SU-DHL-6 (cell line): ENCODE measurements at regions not wholly inside any gene's neighbourhood (a gene's known extent, or its start where the extent isn't known, plus 50 kb on each side); places are given as distances from the start of the nearest gene placed in this dataset.

Source experiments
- EZH2phosphoT487 ChIP-seq: fragments of 200-600 bp; sonication (generic), shearing (Covaris generic); conservative IDR thresholded peaks from 2 replicates; pipeline ENCODE4 v1.6.1; 2018; ENCODE audit warnings: mild to moderate bottlenecking, antibody characterized with exemption, low read length, moderate library complexity, mixed read lengths
- TF ChIP-seq, protein P1 (sequence below): fragments of 200-600 bp; sonication (generic); IDR thresholded peaks from one replicate; pipeline ENCODE4 v1.5.1; 2017; ENCODE audit warnings: antibody characterized with exemption, mild to moderate bottlenecking, low read length, moderate library complexity; ENCODE audit not compliant: insufficient read depth, poor library complexity, severe bottlenecking

DNA sequence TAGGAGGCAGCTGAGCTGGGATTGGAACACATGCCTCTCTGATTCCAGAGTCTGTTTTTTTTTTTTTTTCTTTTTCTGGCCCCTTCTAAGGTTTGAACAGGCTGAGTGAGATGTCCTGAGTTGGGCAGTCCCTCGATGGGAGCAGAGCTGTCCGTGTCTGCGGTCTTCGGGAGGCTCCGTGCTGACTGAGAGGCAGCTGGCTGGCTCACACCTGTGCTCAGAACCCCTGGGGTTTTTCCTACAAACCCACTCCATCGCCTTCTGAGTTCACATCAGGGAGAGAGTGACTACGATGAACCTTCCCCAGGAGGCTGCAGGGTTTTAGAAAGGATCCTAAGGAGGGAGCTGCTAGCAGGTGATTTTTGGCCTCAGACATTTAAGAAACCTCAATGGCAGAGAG is 92.5 kb downstream of the IRF8 start:
- TF ChIP-seq, protein P1, sequence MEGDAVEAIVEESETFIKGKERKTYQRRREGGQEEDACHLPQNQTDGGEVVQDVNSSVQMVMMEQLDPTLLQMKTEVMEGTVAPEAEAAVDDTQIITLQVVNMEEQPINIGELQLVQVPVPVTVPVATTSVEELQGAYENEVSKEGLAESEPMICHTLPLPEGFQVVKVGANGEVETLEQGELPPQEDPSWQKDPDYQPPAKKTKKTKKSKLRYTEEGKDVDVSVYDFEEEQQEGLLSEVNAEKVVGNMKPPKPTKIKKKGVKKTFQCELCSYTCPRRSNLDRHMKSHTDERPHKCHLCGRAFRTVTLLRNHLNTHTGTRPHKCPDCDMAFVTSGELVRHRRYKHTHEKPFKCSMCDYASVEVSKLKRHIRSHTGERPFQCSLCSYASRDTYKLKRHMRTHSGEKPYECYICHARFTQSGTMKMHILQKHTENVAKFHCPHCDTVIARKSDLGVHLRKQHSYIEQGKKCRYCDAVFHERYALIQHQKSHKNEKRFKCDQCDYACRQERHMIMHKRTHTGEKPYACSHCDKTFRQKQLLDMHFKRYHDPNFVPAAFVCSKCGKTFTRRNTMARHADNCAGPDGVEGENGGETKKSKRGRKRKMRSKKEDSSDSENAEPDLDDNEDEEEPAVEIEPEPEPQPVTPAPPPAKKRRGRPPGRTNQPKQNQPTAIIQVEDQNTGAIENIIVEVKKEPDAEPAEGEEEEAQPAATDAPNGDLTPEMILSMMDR, result no peak
- no peak for TF ChIP-seq EZH2phosphoT487
